ENCODE measurements at regions not wholly inside any gene's neighbourhood (a gene's known extent, or its start where the extent isn't known, plus 50 kb on each side); places are given as distances from the start of the nearest gene placed in this dataset.

DNA sequence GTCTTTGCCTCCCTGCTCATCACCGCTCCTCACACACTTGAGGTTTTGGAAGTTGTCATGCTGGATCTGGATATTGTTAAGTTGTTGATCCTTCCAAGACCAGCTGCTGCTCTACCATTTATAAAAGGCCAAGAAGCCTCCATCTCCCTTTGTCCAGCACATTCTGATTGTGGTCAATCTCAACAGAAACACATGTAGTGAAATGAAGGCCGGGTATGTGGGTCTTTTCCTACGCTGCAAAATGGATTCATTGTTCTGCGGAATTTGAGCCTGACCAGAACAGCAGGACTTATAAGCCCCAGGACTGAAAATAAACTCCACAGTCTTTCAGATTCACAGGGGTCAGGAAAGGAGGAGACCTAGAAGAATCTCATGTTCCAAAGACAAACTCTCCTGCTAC is 238.4 kb downstream of the CMPK2 start:
- TF ChIP-seq, protein P1, sequence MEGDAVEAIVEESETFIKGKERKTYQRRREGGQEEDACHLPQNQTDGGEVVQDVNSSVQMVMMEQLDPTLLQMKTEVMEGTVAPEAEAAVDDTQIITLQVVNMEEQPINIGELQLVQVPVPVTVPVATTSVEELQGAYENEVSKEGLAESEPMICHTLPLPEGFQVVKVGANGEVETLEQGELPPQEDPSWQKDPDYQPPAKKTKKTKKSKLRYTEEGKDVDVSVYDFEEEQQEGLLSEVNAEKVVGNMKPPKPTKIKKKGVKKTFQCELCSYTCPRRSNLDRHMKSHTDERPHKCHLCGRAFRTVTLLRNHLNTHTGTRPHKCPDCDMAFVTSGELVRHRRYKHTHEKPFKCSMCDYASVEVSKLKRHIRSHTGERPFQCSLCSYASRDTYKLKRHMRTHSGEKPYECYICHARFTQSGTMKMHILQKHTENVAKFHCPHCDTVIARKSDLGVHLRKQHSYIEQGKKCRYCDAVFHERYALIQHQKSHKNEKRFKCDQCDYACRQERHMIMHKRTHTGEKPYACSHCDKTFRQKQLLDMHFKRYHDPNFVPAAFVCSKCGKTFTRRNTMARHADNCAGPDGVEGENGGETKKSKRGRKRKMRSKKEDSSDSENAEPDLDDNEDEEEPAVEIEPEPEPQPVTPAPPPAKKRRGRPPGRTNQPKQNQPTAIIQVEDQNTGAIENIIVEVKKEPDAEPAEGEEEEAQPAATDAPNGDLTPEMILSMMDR (IDR thresholded peaks at IDR 0.05 in 8 of 11, conservative IDR thresholded peaks at IDR 0.05 in 3 of 11), result no peak
- TF ChIP-seq POLR2A (IDR thresholded peaks at IDR 0.05) (no peak), POLR2AphosphoS5 (IDR thresholded peaks at IDR 0.05) (no peak)

All from spleen (tissue), 7 donors.